Trophoblast cell (in vitro differentiated cells and primary cell): ENCODE measurements at regions not wholly inside any gene's neighbourhood (a gene's known extent, or its start where the extent isn't known, plus 50 kb on each side); places are given as distances from the start of the nearest gene placed in this dataset.

Experiments used
- DNase-seq, 2 donors: peaks; one replicate each; pipeline ENCODE4 v3.0.0-alpha.2; 2016
- H2AFZ ChIP-seq: 2 replicates; pipeline ENCODE4 v1.6.1; 2013; ENCODE audit warnings: low read length, moderate library complexity, mild to moderate bottlenecking; ENCODE audit not compliant: insufficient read depth, poor library complexity
- H2AK5ac ChIP-seq: 2 replicates; pipeline ENCODE4 v1.6.1; 2013; ENCODE audit warnings: mild to moderate bottlenecking, low read length
- H2BK120ac ChIP-seq: 2 replicates; pipeline ENCODE4 v1.6.1; 2013; ENCODE audit warnings: low read length, mild to moderate bottlenecking, moderate library complexity; ENCODE audit not compliant: insufficient read depth, poor library complexity
- H2BK12ac ChIP-seq: 2 replicates; pipeline ENCODE4 v1.6.1; 2013; ENCODE audit warnings: mild to moderate bottlenecking, low read length, moderate library complexity
- H2BK5ac ChIP-seq: 2 replicates; pipeline ENCODE4 v1.6.1; 2013; ENCODE audit warnings: low read length, low read depth, moderate library complexity, mild to moderate bottlenecking; ENCODE audit not compliant: poor library complexity
- H3K14ac ChIP-seq: 2 replicates; pipeline ENCODE4 v1.6.1; 2013; ENCODE audit warnings: mild to moderate bottlenecking, low read length
- H3K18ac ChIP-seq: 2 replicates; pipeline ENCODE4 v1.6.1; 2013; ENCODE audit warnings: mild to moderate bottlenecking, low read length
- H3K23ac ChIP-seq: 2 replicates; pipeline ENCODE4 v1.6.1; 2013; ENCODE audit warnings: low read length
- H3K27ac ChIP-seq: 2 replicates; pipeline ENCODE4 v1.5.1; 2013; ENCODE audit warnings: low read depth, mild to moderate bottlenecking, inconsistent platforms, low read length, moderate library complexity
- H3K27me3 ChIP-seq: 2 replicates; pipeline ENCODE4 v1.6.1; 2013; ENCODE audit warnings: inconsistent platforms, mild to moderate bottlenecking, low read length, moderate library complexity; ENCODE audit not compliant: insufficient read depth
- H3K36me3 ChIP-seq, 2 experiments: 1 replicate in 1 of 2; 2 replicates in 1 of 2; pipeline ENCODE4 v1.6.1; 2013; ENCODE audit warnings: low read length in 2 of 2, mild to moderate bottlenecking in 2 of 2, moderate library complexity in 1 of 2; ENCODE audit not compliant: insufficient read depth in 2 of 2, control insufficient read depth in 1 of 2
- H3K4ac ChIP-seq: 2 replicates; pipeline ENCODE4 v1.6.1; 2013; ENCODE audit warnings: low read depth, mild to moderate bottlenecking, low read length, moderate library complexity
- H3K4me1 ChIP-seq, 2 experiments: 1 replicate in 1 of 2; 2 replicates in 1 of 2; pipeline ENCODE4 v1.6.1; 2013; ENCODE audit warnings: low read length in 2 of 2, mild to moderate bottlenecking in 2 of 2, moderate library complexity in 1 of 2; ENCODE audit not compliant: insufficient read depth in 2 of 2, control insufficient read depth in 1 of 2
- H3K4me2 ChIP-seq: 2 replicates; pipeline ENCODE4 v1.6.1; 2013; ENCODE audit warnings: inconsistent platforms, mild to moderate bottlenecking, low read length, moderate library complexity
- H3K4me3 ChIP-seq: 2 replicates; pipeline ENCODE4 v1.5.1; 2013; ENCODE audit warnings: mild to moderate bottlenecking, low read depth, low read length, inconsistent platforms
- H3K79me1 ChIP-seq: one replicate; pipeline ENCODE4 v1.6.1; 2013; ENCODE audit warnings: low read length
- H3K79me2 ChIP-seq: 2 replicates; pipeline ENCODE4 v1.6.1; 2013; ENCODE audit warnings: low read length, mild to moderate bottlenecking; ENCODE audit not compliant: control insufficient read depth, insufficient read depth, poor library complexity
- H3K9ac ChIP-seq: 2 replicates; pipeline ENCODE4 v1.6.1; 2013; ENCODE audit warnings: mild to moderate bottlenecking, low read length
- H3K9me3 ChIP-seq: 2 replicates; pipeline ENCODE4 v1.6.1; 2013; ENCODE audit warnings: low read depth, mild to moderate bottlenecking, control low read depth, inconsistent platforms, low read length; ENCODE audit not compliant: insufficient read depth
- H4K12ac ChIP-seq: 2 replicates; pipeline ENCODE4 v1.6.1; 2013; ENCODE audit warnings: low read depth, mild to moderate bottlenecking, low read length, moderate library complexity
- H4K8ac ChIP-seq: 2 replicates; pipeline ENCODE4 v1.6.1; 2013; ENCODE audit warnings: low read depth, mild to moderate bottlenecking, low read length, moderate library complexity
- H4K91ac ChIP-seq: one replicate; pipeline ENCODE4 v1.6.1; 2013; ENCODE audit warnings: low read depth, mild to moderate bottlenecking, low read length, moderate library complexity
- WGBS: extraction: QIAGEN DNeasy Blood & Tissue Kit; methylation state at CpG from one replicate; pipeline ENCODE4 v1.1.7; 2013; ENCODE audit warnings: missing lambda C conversion rate; ENCODE audit not compliant: insufficient read length, insufficient coverage; ENCODE audit errors: extremely low coverage; 5-methylcytosine and 5-hydroxymethylcytosine counted together

DNA sequence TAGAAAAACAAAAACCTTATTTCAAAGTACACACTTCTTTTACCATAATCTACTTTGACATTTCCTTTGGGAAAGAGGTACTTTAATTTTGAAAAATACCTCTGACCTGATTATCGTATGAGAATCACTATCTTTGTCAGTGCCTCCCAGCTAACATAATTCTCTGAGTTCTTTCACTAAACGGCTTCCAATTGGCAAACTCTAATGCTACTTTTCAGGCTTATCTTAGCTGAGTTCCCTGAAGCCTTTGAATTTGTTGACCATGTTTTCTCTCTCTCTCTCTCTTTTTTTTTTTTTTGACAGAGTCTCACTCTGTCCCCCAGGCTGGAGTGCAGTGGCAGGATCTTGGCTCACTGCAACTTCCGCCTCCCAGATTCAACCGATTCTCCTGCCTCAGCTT, 312.8 kb downstream of the ZPLD1 start:
- H2BK5ac ChIP-seq: no peak overlapping the region
- H4K12ac ChIP-seq: no peak overlapping the region
- no peak overlapping the region for H3K4me2 ChIP-seq
- H3K9ac ChIP-seq: no peak overlapping the region
- WGBS: no CpG with 5 or more reads among the region's 4 CpGs
- H3K79me1 ChIP-seq: no peaks in the 10 kb centered on the region
- H4K91ac ChIP-seq: no peak overlapping the region
- no peak overlapping the region for H2BK120ac ChIP-seq
- DNase-seq: no peak
- no peak overlapping the region for H3K4ac ChIP-seq
- no peaks in the 10 kb centered on the region for H3K9me3 ChIP-seq
- H2BK12ac ChIP-seq: no peak overlapping the region
- H3K4me3 ChIP-seq: no peak overlapping the region
- H3K79me2 ChIP-seq: no peaks in the 10 kb centered on the region
- no peak overlapping the region for H4K8ac ChIP-seq
- H3K36me3 ChIP-seq: no peaks in the 10 kb centered on the region
- H3K18ac ChIP-seq: no peak overlapping the region
- no peaks in the 10 kb centered on the region for H3K4me1 ChIP-seq
- no peak overlapping the region for H3K14ac ChIP-seq
- H2AFZ ChIP-seq: no peak overlapping the region
- no peak overlapping the region for H2AK5ac ChIP-seq
- no peaks in the 10 kb centered on the region for H3K27me3 ChIP-seq
- no peak overlapping the region for H3K23ac ChIP-seq
- no peak overlapping the region for H3K27ac ChIP-seq

GRCh38 chr3:102748646-102749045, 313.8 kb downstream of the ZPLD1 start:
- Histone ChIP-seq H2BK5ac (no peak overlapping the region), H3K27ac (no peak overlapping the region), H4K12ac (no peak overlapping the region), H2BK120ac (no peak overlapping the region), H2AFZ (no peak overlapping the region), H3K9ac (no peak overlapping the region), H4K91ac (no peak overlapping the region), H3K27me3 (no peaks in the 10 kb centered on the region), H3K14ac (no peak overlapping the region), H2AK5ac (no peak overlapping the region), H3K36me3 (no peaks in the 10 kb centered on the region), H3K4me3 (no peak overlapping the region), H3K4me1 (no peaks in the 10 kb centered on the region), H3K4ac (no peak overlapping the region), H2BK12ac (no peak overlapping the region), H3K4me2 (no peak overlapping the region), H3K79me1 (no peaks in the 10 kb centered on the region), H4K8ac (no peak overlapping the region), H3K18ac (no peak overlapping the region), H3K79me2 (no peaks in the 10 kb centered on the region), H3K9me3 (no peaks in the 10 kb centered on the region), H3K23ac (no peak overlapping the region)
- DNase-seq: no peak

GRCh38 chr3:102750322-102750721, 315.5 kb downstream of the ZPLD1 start:
- Histone ChIP-seq H3K27me3 (no peaks in the 10 kb centered on the region), H3K79me2 (no peaks in the 10 kb centered on the region), H3K9me3 (no peaks in the 10 kb centered on the region), H3K4ac (no peak overlapping the region), H3K36me3 (no peaks in the 10 kb centered on the region), H3K27ac (no peak overlapping the region), H3K23ac (no peak overlapping the region), H2AK5ac (no peak overlapping the region), H4K8ac (no peak overlapping the region), H3K79me1 (no peaks in the 10 kb centered on the region), H2BK120ac (no peak overlapping the region), H2AFZ (no peak overlapping the region), H2BK12ac (no peak overlapping the region), H3K14ac (no peak overlapping the region), H3K18ac (no peak overlapping the region), H3K9ac (no peak overlapping the region), H4K91ac (no peak overlapping the region), H4K12ac (no peak overlapping the region), H3K4me3 (no peak overlapping the region), H3K4me2 (no peak overlapping the region), H3K4me1 (no peaks in the 10 kb centered on the region), H2BK5ac (no peak overlapping the region)
- 100% methylated on average over 2 of the region's 2 CpGs for whole genome bisulfite sequencing
- no peak for DNase-seq

DNA sequence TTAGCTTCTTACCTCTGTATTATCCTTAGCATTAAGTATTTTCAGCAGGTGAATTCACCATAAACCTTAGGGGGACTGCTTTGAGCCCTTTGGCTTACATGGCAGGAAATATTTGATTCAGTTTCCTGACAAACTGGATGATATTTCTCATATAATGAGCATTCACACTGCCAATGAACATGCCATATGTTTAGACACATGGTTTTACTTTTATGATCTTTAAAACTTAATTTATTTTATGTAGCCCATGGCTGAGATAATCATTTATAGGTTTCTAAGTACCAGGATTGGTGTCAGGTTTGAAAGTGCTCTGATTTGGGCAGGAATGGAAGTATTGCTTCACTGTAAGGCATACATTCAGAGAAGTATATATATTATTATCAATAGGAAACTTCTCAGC, 319.1 kb downstream of the ZPLD1 start:
- Histone ChIP-seq H3K9me3 (no peaks in the 10 kb centered on the region), H2AK5ac (no peak overlapping the region), H3K4ac (no peak overlapping the region), H3K14ac (no peak overlapping the region), H3K9ac (no peak overlapping the region), H3K18ac (no peak overlapping the region), H3K4me2 (no peak overlapping the region), H3K4me3 (no peak overlapping the region), H4K91ac (no peak overlapping the region), H3K27me3 (no peaks in the 10 kb centered on the region), H3K79me2 (no peaks in the 10 kb centered on the region), H3K23ac (no peak overlapping the region), H4K12ac (no peak overlapping the region), H2AFZ (no peak overlapping the region), H3K79me1 (no peaks in the 10 kb centered on the region), H2BK120ac (no peak overlapping the region), H2BK5ac (no peak overlapping the region), H3K36me3 (no peaks in the 10 kb centered on the region), H4K8ac (no peak overlapping the region), H2BK12ac (no peak overlapping the region), H3K27ac (no peak overlapping the region), H3K4me1 (no peaks in the 10 kb centered on the region)
- no peak for DNase-seq

DNA sequence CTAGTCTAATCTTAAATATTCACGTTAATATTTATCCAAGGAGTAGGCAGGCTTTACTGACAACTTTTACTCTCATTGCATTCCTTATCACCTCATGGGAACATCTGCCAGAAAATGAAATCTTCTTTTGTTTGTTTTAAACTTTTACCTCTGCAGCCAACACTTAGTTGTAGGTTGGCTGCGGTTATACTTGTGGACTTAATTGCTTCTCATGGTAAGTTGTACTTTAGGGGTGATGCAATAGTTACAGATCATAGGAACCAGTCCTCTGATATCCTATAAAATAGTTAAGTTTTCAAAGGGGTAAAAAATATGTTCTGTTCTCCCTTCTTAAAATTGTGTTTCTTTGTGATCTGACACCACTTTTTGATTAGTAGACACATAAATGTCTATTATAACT, 321.9 kb downstream of the ZPLD1 start:
- no peaks in the 10 kb centered on the region for H3K27me3 ChIP-seq
- no peak overlapping the region for H2AK5ac ChIP-seq
- no peak overlapping the region for H4K12ac ChIP-seq
- no peak overlapping the region for H3K27ac ChIP-seq
- H3K9ac ChIP-seq: no peak overlapping the region
- H3K9me3 ChIP-seq: no peaks in the 10 kb centered on the region
- H3K79me1 ChIP-seq: no peaks in the 10 kb centered on the region
- no peaks in the 10 kb centered on the region for H3K36me3 ChIP-seq
- H2AFZ ChIP-seq: no peak overlapping the region
- H3K4me1 ChIP-seq: no peaks in the 10 kb centered on the region
- no peak for DNase-seq
- no peak overlapping the region for H2BK120ac ChIP-seq
- H3K4me3 ChIP-seq: no peak overlapping the region
- H4K8ac ChIP-seq: no peak overlapping the region
- H3K14ac ChIP-seq: no peak overlapping the region
- no peak overlapping the region for H3K4ac ChIP-seq
- no peak overlapping the region for H3K4me2 ChIP-seq
- no peak overlapping the region for H2BK5ac ChIP-seq
- H2BK12ac ChIP-seq: no peak overlapping the region
- no peaks in the 10 kb centered on the region for H3K79me2 ChIP-seq
- H4K91ac ChIP-seq: no peak overlapping the region
- no peak overlapping the region for H3K18ac ChIP-seq
- WGBS: no CpG with 5 or more reads among the region's 2 CpGs
- no peak overlapping the region for H3K23ac ChIP-seq
